ENCODE measurements at regions not wholly inside any gene's neighbourhood (a gene's known extent, or its start where the extent isn't known, plus 50 kb on each side); places are given as distances from the start of the nearest gene placed in this dataset.

DNA sequence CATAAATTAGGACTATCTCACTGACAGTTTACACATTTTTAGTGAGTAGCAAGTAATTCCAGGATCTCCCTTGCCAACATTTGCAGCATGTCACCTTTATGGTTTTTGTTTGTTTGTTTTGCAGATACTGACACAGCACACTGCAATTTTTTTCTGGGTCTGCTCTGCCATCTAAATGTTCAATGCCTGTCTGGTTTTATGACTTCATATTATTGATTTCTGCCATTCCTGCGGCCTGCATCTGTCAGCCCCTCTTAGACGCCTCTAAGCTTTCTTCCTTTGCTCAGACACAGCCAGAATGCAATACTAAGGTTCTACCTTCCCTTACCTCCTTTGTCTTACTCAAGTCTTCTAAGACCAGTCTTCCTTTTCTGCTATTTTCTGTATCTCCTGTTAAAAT is 321.2 kb upstream of the AZI2 start:
- no peak overlapping the region for H3K4me2 ChIP-seq (ENCODE audit: insufficient read depth, low read length, poor library complexity, severe bottlenecking)
- H2AK5ac ChIP-seq (ENCODE audit: low read depth, low read length): no peak overlapping the region
- no CpG with 5 or more reads among the region's 2 CpGs for WGBS, 2 donors (ENCODE audit: extremely low coverage in 2 of 2, insufficient read length in 2 of 2, insufficient replicate concordance in 1 of 2)
- H2BK5ac ChIP-seq (ENCODE audit: low read length): no peak overlapping the region
- no peak overlapping the region for H3K18ac ChIP-seq (ENCODE audit: low read length)
- no peak overlapping the region for H3K9ac ChIP-seq (ENCODE audit: low read depth, low read length, poor library complexity)
- H3K79me1 ChIP-seq (ENCODE audit: low read depth, low read length): no peaks in the 10 kb centered on the region
- no peak overlapping the region for H2AFZ ChIP-seq (ENCODE audit: low read length)
- DNase-seq (ENCODE audit: low spot score): no peak
- no peak overlapping the region for H4K91ac ChIP-seq (ENCODE audit: low read depth, low read length, poor library complexity)
- no peak overlapping the region for H4K8ac ChIP-seq (ENCODE audit: low read depth, low read length)
- no peak overlapping the region for H3K4me3 ChIP-seq (ENCODE audit: low read length in 2 of 2)
- no peak overlapping the region for H3K23ac ChIP-seq (ENCODE audit: low read depth, low read length, poor library complexity)
- H3K4ac ChIP-seq (ENCODE audit: low read length): no peak overlapping the region
- H3K4me1 ChIP-seq (ENCODE audit: control insufficient read depth in 2 of 2, insufficient read depth in 1 of 2, low read depth in 1 of 2, low read length in 2 of 2): peaks cover 0 to 1% of the 10 kb centered on the region in 2 donors
- no peak overlapping the region for H2BK120ac ChIP-seq (ENCODE audit: low read depth, low read length)
- no peak overlapping the region for H3K27ac ChIP-seq (replicated peaks; ENCODE audit: low read length)
- no peak overlapping the region for H2BK15ac ChIP-seq (ENCODE audit: low read length)
- no peak overlapping the region for H2BK12ac ChIP-seq (ENCODE audit: low read length)
- H3K14ac ChIP-seq (ENCODE audit: low read length): no peak overlapping the region
- H3K36me3 ChIP-seq (replicated peaks in 1 of 2; ENCODE audit: control insufficient read depth in 2 of 2, insufficient read depth in 2 of 2, low read length in 2 of 2): no peaks in the 10 kb centered on the region
- H3K27me3 ChIP-seq (ENCODE audit: control insufficient read depth in 3 of 3, insufficient read depth in 3 of 3, low read depth in 1 of 3, low read length in 3 of 3): no peaks in the 10 kb centered on the region
- H3K9me3 ChIP-seq (replicated peaks in 1 of 2; ENCODE audit: control insufficient read depth in 2 of 2, insufficient read depth in 1 of 2, low read depth in 1 of 2, low read length in 2 of 2): no peaks in the 10 kb centered on the region

DNA sequence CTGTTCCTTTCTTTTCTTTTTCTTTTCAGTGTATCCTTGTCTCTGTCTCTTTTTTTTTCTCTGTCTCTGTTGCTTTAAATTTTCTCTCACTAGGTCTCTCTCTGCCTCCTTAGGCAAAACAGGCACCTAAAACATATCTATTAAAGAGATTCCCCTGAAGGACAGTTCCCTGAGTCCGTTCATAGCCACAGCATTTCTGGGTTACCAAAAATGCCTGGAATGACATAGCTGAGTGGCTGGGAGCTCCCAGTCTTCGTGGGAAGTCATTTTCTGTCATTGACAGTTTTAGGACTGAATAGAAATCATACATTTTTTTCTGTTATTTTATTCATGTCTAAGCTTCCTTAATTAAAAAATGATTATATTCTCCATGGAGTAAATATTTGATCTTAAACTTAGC is 323.8 kb upstream of the AZI2 start:
- H2BK15ac ChIP-seq (ENCODE audit: low read length): no peak overlapping the region
- H3K4ac ChIP-seq (ENCODE audit: low read length): no peak overlapping the region
- no peaks in the 10 kb centered on the region for H3K36me3 ChIP-seq (replicated peaks in 1 of 2; ENCODE audit: control insufficient read depth in 2 of 2, insufficient read depth in 2 of 2, low read length in 2 of 2)
- H3K4me2 ChIP-seq (ENCODE audit: insufficient read depth, low read length, poor library complexity, severe bottlenecking): no peak overlapping the region
- H2AFZ ChIP-seq (ENCODE audit: low read length): no peak overlapping the region
- no peak overlapping the region for H4K8ac ChIP-seq (ENCODE audit: low read depth, low read length)
- no peak overlapping the region for H3K18ac ChIP-seq (ENCODE audit: low read length)
- no peak overlapping the region for H2BK120ac ChIP-seq (ENCODE audit: low read depth, low read length)
- no peak overlapping the region for H3K27ac ChIP-seq (replicated peaks; ENCODE audit: low read length)
- no peaks in the 10 kb centered on the region for H3K79me1 ChIP-seq (ENCODE audit: low read depth, low read length)
- no peak for DNase-seq (ENCODE audit: low spot score)
- H2BK12ac ChIP-seq (ENCODE audit: low read length): no peak overlapping the region
- H3K4me1 ChIP-seq (ENCODE audit: control insufficient read depth in 2 of 2, insufficient read depth in 1 of 2, low read depth in 1 of 2, low read length in 2 of 2): peaks cover 0 to 1% of the 10 kb centered on the region in 2 donors
- no peak overlapping the region for H3K9ac ChIP-seq (ENCODE audit: low read depth, low read length, poor library complexity)
- H3K4me3 ChIP-seq (ENCODE audit: low read length in 2 of 2): no peak overlapping the region
- H2BK5ac ChIP-seq (ENCODE audit: low read length): no peak overlapping the region
- H3K9me3 ChIP-seq (replicated peaks in 1 of 2; ENCODE audit: control insufficient read depth in 2 of 2, insufficient read depth in 1 of 2, low read depth in 1 of 2, low read length in 2 of 2): no peaks in the 10 kb centered on the region
- H4K91ac ChIP-seq (ENCODE audit: low read depth, low read length, poor library complexity): no peak overlapping the region
- no peak overlapping the region for H2AK5ac ChIP-seq (ENCODE audit: low read depth, low read length)
- H3K23ac ChIP-seq (ENCODE audit: low read depth, low read length, poor library complexity): no peak overlapping the region
- no CpG with 5 or more reads among the region's 2 CpGs for WGBS, 2 donors (ENCODE audit: extremely low coverage in 2 of 2, insufficient read length in 2 of 2, insufficient replicate concordance in 1 of 2)
- H3K14ac ChIP-seq (ENCODE audit: low read length): no peak overlapping the region
- H3K27me3 ChIP-seq (ENCODE audit: control insufficient read depth in 3 of 3, insufficient read depth in 3 of 3, low read depth in 1 of 3, low read length in 3 of 3): no peaks in the 10 kb centered on the region

DNA sequence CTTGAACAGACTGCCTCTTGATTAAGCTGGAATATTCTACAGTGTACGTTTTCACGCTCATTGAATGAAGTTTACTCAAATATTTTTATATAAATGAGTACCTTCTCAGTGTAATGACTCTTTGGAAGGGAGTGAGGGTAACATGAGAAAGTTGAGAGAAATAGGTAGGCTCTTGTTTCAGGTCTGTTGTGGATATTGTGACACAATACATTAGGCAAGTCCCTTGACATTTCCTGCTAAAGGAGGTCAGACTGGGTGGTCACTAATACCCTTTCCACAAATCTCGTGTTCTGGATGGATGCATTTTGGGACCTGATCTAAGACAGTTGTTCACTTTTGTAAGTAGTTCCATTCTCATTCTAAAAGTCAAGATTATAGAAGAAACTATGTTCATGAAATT is 324.8 kb upstream of the AZI2 start:
- Histone ChIP-seq H3K27ac (replicated peaks; ENCODE audit: low read length) (no peak overlapping the region), H3K4ac (ENCODE audit: low read length) (no peak overlapping the region), H3K9ac (ENCODE audit: low read depth, low read length, poor library complexity) (no peak overlapping the region), H3K14ac (ENCODE audit: low read length) (no peak overlapping the region), H3K4me2 (ENCODE audit: insufficient read depth, low read length, poor library complexity, severe bottlenecking) (no peak overlapping the region), H2AK5ac (ENCODE audit: low read depth, low read length) (no peak overlapping the region), H2BK12ac (ENCODE audit: low read length) (no peak overlapping the region), H3K4me1 (ENCODE audit: control insufficient read depth in 2 of 2, insufficient read depth in 1 of 2, low read depth in 1 of 2, low read length in 2 of 2) (peaks cover 0 to 1% of the 10 kb centered on the region in 2 donors), H3K9me3 (replicated peaks in 1 of 2; ENCODE audit: control insufficient read depth in 2 of 2, insufficient read depth in 1 of 2, low read depth in 1 of 2, low read length in 2 of 2) (no peaks in the 10 kb centered on the region), H3K23ac (ENCODE audit: low read depth, low read length, poor library complexity) (no peak overlapping the region), H3K4me3 (ENCODE audit: low read length in 2 of 2) (no peak overlapping the region), H3K27me3 (ENCODE audit: control insufficient read depth in 3 of 3, insufficient read depth in 3 of 3, low read depth in 1 of 3, low read length in 3 of 3) (no peaks in the 10 kb centered on the region), H2BK5ac (ENCODE audit: low read length) (no peak overlapping the region), H4K8ac (ENCODE audit: low read depth, low read length) (no peak overlapping the region), H2BK120ac (ENCODE audit: low read depth, low read length) (no peak overlapping the region), H3K36me3 (replicated peaks in 1 of 2; ENCODE audit: control insufficient read depth in 2 of 2, insufficient read depth in 2 of 2, low read length in 2 of 2) (no peaks in the 10 kb centered on the region), H3K18ac (ENCODE audit: low read length) (no peak overlapping the region), H2AFZ (ENCODE audit: low read length) (no peak overlapping the region), H4K91ac (ENCODE audit: low read depth, low read length, poor library complexity) (no peak overlapping the region), H3K79me1 (ENCODE audit: low read depth, low read length) (no peaks in the 10 kb centered on the region), H2BK15ac (ENCODE audit: low read length) (no peak overlapping the region)
- no peak for DNase-seq (ENCODE audit: low spot score)
- no CpG with 5 or more reads among the region's 3 CpGs for WGBS, 2 donors (ENCODE audit: extremely low coverage in 2 of 2, insufficient read length in 2 of 2, insufficient replicate concordance in 1 of 2)

DNA sequence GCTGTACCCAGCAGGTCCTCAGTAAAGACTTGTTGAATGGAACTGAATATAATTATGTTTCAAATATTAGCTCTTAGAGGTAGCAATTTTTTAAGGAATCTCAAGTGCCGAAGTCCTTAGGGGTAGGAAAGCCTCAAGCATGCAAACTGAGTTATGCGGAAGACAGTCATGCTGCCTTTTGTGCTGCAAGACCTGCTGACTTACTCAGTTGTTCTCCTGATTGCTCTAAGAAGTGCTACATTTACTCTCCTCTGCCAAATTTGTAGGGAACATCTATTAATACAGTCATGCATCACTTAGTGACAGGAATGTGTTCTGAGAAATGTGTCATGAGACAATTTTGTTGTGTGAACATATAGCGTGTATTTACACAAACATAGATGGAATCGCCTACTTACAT is 325.6 kb upstream of the AZI2 start:
- H2BK5ac ChIP-seq (ENCODE audit: low read length): no peak overlapping the region
- H4K8ac ChIP-seq (ENCODE audit: low read depth, low read length): no peak overlapping the region
- H2AFZ ChIP-seq (ENCODE audit: low read length): no peak overlapping the region
- no peak overlapping the region for H2BK120ac ChIP-seq (ENCODE audit: low read depth, low read length)
- no peak overlapping the region for H2BK15ac ChIP-seq (ENCODE audit: low read length)
- H3K79me1 ChIP-seq (ENCODE audit: low read depth, low read length): no peaks in the 10 kb centered on the region
- DNase-seq (ENCODE audit: low spot score): no peak
- H3K4me1 ChIP-seq (ENCODE audit: control insufficient read depth in 2 of 2, insufficient read depth in 1 of 2, low read depth in 1 of 2, low read length in 2 of 2): peaks cover 0 to 1% of the 10 kb centered on the region in 2 donors
- no peak overlapping the region for H3K9ac ChIP-seq (ENCODE audit: low read depth, low read length, poor library complexity)
- no peak overlapping the region for H3K4ac ChIP-seq (ENCODE audit: low read length)
- no peak overlapping the region for H3K23ac ChIP-seq (ENCODE audit: low read depth, low read length, poor library complexity)
- H2AK5ac ChIP-seq (ENCODE audit: low read depth, low read length): no peak overlapping the region
- no peak overlapping the region for H3K14ac ChIP-seq (ENCODE audit: low read length)
- no peak overlapping the region for H3K4me3 ChIP-seq (ENCODE audit: low read length in 2 of 2)
- H3K27ac ChIP-seq (replicated peaks; ENCODE audit: low read length): no peak overlapping the region
- H3K18ac ChIP-seq (ENCODE audit: low read length): no peak overlapping the region
- no peaks in the 10 kb centered on the region for H3K9me3 ChIP-seq (replicated peaks in 1 of 2; ENCODE audit: control insufficient read depth in 2 of 2, insufficient read depth in 1 of 2, low read depth in 1 of 2, low read length in 2 of 2)
- H4K91ac ChIP-seq (ENCODE audit: low read depth, low read length, poor library complexity): no peak overlapping the region
- H2BK12ac ChIP-seq (ENCODE audit: low read length): no peak overlapping the region
- H3K4me2 ChIP-seq (ENCODE audit: insufficient read depth, low read length, poor library complexity, severe bottlenecking): no peak overlapping the region
- no peaks in the 10 kb centered on the region for H3K27me3 ChIP-seq (ENCODE audit: control insufficient read depth in 3 of 3, insufficient read depth in 3 of 3, low read depth in 1 of 3, low read length in 3 of 3)
- WGBS, 2 donors (ENCODE audit: extremely low coverage in 2 of 2, insufficient read length in 2 of 2, insufficient replicate concordance in 1 of 2): no CpG with 5 or more reads among the region's 4 CpGs
- H3K36me3 ChIP-seq (replicated peaks in 1 of 2; ENCODE audit: control insufficient read depth in 2 of 2, insufficient read depth in 2 of 2, low read length in 2 of 2): no peaks in the 10 kb centered on the region
